HG02763 (cell line): ENCODE measurements at regions not wholly inside any gene's neighbourhood (a gene's known extent, or its start where the extent isn't known, plus 50 kb on each side); places are given as distances from the start of the nearest gene placed in this dataset.
A peak's percentile ranks its signal among the peaks of the same experiment; 100 is the strongest.
"Not testable (repeated sequence)": the region's sequence is repeated elsewhere in the genome, so short reads cannot be mapped to it uniquely, and the experiment has no call there.

Source experiments
- ATAC-seq: cut with Tn5 transposase; IDR thresholded peaks from one replicate; pipeline ENCODE4 v1.9.1; 2021; ENCODE audit warnings: mild to moderate bottlenecking, moderate library complexity; ENCODE audit not compliant: unreplicated experiment

GRCh38 chr3:40878464-40878905, 320.8 kb upstream of the CTNNB1 start:
- ATAC-seq, result no peak

GRCh38 chr3:40885430-40885829, 313.9 kb upstream of the CTNNB1 start:
- no peak for ATAC-seq

- no peak for ATAC-seq
Measured at GRCh38 chr3:40886660-40887425, 312.5 kb upstream of the CTNNB1 start.

GRCh38 chr3:40891186-40891585, 308.1 kb upstream of the CTNNB1 start:
- ATAC-seq, result no peak

- no peak for ATAC-seq
Measured at GRCh38 chr3:40895109-40895508, 304.2 kb upstream of the CTNNB1 start.

GRCh38 chr3:40899286-40899712, 300.0 kb upstream of the CTNNB1 start:
- ATAC-seq, result no peak

- ATAC-seq, result no peak
Measured at GRCh38 chr3:40901298-40901697, 298.0 kb upstream of the CTNNB1 start.

GRCh38 chr3:40901796-40902195, 297.5 kb upstream of the CTNNB1 start:
- ATAC-seq, result no peak

- not testable (repeated sequence) for ATAC-seq
Measured at GRCh38 chr3:40907907-40908465, 291.3 kb upstream of the CTNNB1 start.

GRCh38 chr3:40908612-40909011, 290.7 kb upstream of the CTNNB1 start:
- no peak for ATAC-seq

GRCh38 chr3:40911264-40911663, 288.0 kb upstream of the CTNNB1 start:
- no peak for ATAC-seq

- ATAC-seq, result peak; percentile 40
Measured at GRCh38 chr3:40911928-40912327, 287.4 kb upstream of the CTNNB1 start.

- no peak for ATAC-seq
Measured at GRCh38 chr3:40912461-40912860, 286.8 kb upstream of the CTNNB1 start.

- no peak for ATAC-seq
Measured at GRCh38 chr3:40913192-40913591, 286.1 kb upstream of the CTNNB1 start.

GRCh38 chr3:40913641-40914040, 285.7 kb upstream of the CTNNB1 start:
- no peak for ATAC-seq

- ATAC-seq, result no peak
Measured at GRCh38 chr3:40914475-40914874, 284.8 kb upstream of the CTNNB1 start.

- no peak for ATAC-seq
Measured at GRCh38 chr3:40915346-40915865, 283.9 kb upstream of the CTNNB1 start.

GRCh38 chr3:40920041-40920440, 279.3 kb upstream of the CTNNB1 start:
- no peak for ATAC-seq

- ATAC-seq, result no peak
Measured at GRCh38 chr3:40921251-40921650, 278.1 kb upstream of the CTNNB1 start.

- no peak for ATAC-seq
Measured at GRCh38 chr3:40923143-40923542, 276.2 kb upstream of the CTNNB1 start.

- ATAC-seq, result no peak
Measured at GRCh38 chr3:40923651-40924050, 275.7 kb upstream of the CTNNB1 start.

GRCh38 chr3:40924559-40925141, 274.7 kb upstream of the CTNNB1 start:
- ATAC-seq, result no peak
